T-helper 1 cell (primary cell): ENCODE measurements at regions not wholly inside any gene's neighbourhood (a gene's known extent, or its start where the extent isn't known, plus 50 kb on each side); places are given as distances from the start of the nearest gene placed in this dataset.

ENCODE experiments used
- DNase-seq, 5 donors: peaks; one replicate each; pipeline ENCODE4 v3.0.0-alpha.2; 2012 to 2020

DNA sequence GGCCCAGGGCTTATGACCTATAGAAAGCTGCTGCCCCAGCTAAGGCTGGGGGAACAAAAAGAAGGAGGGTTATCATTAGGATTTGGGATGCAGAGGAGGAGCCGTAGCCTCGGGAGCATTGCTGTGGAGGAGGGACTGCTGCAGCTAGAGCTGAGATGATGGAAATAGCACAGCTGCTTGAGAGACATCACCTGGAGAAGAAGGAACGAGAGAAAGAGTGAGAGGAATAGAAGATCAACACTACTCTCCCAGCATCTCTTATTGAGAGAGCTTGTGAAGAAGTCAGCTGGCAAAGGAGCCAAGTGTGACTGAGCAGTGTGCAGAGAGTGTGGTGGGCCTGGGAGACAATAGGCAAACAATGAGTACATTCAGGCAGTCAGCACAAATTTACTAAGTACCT is 100.7 kb upstream of the PLET1 start:
- no peak for DNase-seq

DNA sequence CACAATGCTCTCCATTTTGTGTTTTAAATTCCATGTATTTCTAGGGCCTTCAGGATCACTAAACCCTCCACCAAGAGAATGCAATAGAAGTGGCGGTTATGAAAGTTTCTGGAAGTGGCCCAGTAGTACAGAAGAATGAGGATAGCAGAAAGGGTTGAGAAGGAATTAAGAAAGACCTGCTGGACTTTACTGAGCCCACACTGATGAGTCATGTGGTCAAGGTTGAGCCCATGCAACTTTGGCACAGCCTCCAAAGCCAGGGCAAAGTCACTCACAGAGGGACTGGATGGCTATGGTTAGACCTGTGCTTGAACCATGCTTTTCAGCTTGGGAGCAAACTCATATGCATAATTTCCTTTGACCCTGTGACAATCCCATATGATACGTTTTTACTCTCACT is 102.9 kb upstream of the PLET1 start:
- DNase-seq, result no peak

DNA sequence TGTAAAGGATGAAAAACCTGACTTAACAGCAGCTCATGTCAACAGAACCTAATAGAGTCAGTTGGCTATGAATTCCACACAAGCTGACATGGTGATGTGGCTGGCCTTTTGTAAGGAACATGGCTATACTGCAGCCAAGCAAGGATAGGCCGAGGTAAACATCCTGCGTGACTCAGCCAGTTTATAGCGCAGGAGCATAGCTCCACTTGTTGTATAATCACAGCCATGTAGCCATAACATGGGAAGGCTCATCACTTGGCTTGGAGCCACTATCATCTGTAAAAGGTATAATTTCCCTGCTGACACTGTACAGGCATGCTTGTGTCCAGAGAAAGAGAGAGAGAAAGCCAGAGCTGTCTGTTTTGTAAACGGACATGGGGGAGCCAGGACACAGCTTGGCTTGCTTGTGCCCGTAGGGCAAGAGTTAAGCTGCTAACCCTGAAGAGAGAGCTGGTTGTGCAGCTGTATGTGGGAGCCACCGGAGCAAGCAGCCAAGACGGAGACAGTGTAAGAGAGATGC is 104.4 kb upstream of the PLET1 start:
- no peak for DNase-seq

DNA sequence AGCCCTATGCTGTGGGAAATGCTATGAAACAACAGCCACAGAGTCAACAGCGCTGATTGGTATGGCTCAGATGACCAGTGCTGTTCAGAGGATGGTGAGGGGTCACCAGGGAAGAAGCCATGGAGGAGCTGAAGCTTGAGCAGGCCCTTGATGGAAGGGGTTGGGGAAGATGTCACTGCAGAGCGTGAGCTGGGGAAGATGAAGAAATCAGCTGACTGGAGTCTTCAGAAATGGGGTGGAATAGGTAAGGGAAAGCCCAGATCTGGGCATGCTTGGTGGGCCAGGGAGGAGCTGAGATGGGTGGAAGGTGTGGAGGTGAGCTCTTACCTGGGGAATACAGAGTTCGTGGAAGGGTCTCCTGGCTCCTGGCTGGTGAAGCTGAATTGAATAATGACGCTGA is 105.4 kb upstream of the PLET1 start:
- DNase-seq, result no peak

DNA sequence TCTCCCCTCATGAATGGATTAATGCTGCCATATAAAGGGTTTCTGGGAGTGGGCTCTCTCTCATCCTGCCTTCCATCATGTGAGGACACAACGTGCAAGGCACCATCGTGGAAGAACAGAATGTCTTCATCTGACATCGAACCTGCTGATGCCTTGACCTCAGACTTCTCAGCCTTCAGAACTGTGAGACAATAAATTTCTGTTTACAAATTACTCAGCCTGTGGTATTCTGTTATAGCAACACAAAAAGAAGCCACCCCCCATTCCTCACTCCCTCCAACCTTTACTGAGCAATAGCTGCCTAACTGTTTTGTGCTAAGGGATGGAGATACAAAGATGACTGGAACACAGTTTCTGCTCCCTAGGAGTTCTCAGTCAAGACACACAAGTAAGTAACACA is 106.1 kb upstream of the PLET1 start:
- no peak for DNase-seq

DNA sequence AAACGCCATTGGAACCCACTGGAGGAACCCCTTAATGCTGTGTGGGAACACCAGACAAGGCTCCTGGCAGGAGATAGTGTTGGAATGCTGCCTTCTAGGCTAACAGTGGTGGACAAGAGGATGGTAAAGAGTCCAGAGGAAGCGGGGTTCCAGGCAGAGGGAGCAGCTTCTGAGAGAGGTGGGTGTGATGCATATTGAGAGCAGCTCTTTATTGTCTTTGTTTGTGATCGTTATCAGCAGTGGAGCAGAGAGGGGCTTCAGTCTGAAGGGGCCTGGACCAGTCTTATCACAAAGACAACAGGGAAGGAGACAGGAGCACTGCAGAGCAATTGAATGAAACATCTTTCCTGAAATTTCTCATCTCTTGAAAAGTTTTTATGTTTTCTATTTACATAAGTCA is 106.8 kb upstream of the PLET1 start:
- no peak for DNase-seq

DNA sequence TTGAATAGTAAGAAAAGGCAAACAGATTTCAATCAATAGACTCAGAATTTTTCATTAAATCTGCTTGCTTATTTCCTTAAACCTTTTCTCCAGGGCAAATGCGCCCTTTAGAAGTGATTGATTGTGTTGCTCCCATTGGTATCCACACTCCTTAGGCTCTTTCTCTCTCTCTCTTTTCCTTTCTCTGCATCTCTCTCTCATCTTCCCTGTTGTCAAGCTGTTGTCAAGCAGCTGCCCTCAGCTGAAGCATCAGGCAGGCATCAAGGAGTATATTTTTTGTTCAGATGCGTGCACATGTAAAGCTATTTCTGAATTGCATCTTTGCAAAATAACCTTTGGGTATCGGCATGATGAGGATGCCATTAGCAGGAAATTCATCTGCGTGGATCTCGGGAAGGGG is 107.2 kb upstream of the PLET1 start:
- DNase-seq, result no peak

DNA sequence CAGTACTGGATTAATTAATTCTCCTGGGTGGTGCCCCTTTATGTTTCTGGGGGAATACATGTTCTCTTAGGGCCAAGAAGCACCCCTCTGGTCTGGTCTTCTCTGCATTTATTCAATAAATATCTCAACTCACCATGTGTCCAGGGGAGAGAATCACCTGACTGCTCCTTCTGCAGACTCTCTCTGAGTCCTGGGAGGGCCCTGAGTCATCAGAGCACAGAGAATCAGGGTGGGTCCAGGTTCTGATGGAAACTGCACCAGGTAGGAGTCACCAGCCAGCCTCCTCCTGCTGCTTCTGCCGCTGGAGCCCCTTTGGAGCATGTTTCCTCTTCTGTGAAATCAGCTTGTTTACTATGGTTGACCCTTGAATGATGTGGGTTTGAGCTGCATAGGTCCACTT is 107.7 kb upstream of the PLET1 start:
- no peak for DNase-seq

DNA sequence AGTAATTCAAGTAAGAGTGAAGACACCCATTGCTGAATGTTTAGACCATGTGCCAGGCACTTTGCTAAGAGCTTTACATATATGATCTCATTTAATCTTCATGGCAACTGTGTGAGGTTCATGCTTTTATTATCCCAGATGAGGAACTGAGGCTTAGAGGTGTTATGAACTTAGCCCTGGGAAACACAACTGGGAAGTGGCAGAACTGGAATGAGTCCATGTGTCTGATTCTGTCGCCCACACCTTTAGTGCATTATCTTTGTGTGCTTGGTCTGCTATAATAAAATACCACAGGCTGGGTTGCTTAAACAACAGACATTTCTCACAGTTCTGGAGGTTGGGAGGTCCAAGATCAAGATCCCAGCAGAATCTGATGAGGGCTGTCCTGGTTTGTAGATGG is 108.7 kb upstream of the PLET1 start:
- DNase-seq, result no peak

DNA sequence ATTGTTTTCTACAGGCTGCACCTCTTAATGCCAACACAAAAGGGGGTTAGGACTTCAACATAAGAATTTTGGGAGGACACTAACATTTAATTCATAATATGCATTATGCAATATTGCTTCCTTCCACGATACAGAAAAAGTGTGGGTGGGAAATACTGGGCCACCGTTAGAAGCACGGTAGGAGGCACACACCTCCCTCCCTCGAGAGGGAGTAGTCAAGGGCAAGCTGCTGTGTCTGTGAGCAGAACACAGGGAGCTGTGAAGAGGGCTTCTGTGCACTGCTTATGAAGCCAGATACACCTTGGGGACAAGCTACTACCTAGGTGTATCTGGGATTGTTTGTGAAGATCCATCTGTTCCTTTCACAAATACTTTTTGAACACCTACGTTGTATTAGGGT is 109.3 kb upstream of the PLET1 start:
- no peak for DNase-seq

DNA sequence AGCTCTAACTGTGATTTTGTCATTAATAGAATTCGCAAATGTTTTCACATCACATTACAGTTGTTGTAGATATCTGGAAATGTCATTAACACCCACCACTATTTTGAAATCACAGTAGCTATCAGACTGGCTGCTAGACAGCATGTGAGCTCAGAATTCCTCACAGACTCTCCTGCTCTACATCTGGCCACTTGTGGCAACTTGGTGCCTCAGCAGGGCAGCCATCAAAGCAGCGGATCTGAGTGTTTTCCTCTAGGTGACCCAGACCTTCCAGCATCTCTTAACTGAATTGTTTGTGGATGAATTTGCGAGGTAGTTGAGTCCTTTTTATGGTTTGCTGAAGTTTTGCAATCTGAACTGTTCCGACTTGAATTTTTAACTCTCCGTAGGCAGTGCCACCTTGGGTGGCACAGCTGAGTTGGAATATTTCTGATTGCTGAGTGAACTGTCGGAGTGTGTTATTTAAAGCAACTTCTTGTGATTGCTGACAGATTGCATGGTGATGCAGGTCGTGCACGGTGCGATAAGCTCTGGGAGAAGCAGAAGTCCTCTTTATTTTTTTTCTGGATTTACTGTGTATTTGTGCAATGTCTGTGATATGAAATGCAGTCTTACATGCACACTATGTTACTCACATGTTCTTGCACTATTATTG is 114.0 kb upstream of the PLET1 start:
- DNase-seq, result no peak

DNA sequence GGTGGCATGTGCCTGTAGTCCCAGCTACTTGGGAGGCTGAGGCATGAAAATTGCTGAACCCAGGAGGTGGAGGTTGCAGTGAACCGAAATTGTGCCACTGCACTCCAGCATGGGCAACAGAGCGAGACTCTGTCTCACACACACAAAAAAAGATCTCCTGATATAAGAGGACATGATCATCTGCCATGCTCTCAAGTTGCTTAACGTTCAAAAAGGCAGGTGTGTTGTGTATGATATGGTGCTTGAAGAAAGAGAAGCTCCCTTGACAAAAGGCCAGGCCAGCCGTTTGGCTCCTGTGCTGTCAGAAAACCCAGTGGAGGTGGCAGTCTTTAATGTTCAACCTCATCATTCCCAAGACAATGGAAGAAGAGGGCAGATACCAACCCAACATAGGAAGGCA is 117.3 kb upstream of the PLET1 start:
- DNase-seq, result no peak

DNA sequence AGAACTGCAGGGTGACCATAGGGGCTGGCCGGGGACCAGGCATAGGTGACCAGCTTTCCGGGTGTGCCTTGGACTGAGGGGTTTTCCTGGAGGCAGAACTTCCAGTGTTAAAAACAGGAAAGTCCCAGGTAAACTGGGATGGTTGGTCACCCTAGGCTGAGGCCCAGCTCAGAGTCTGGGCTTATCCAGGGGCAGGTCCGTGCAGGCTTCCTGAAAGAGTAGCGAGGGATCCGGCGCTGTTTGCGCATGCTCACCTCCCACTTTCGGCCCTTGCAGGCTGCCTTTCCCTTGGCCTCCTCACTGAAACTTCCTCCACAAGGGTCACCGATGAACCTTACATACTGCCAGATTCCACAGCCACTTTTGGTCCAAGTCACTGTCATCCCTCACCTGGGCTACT is 119.8 kb upstream of the PLET1 start:
- no peak for DNase-seq

DNA sequence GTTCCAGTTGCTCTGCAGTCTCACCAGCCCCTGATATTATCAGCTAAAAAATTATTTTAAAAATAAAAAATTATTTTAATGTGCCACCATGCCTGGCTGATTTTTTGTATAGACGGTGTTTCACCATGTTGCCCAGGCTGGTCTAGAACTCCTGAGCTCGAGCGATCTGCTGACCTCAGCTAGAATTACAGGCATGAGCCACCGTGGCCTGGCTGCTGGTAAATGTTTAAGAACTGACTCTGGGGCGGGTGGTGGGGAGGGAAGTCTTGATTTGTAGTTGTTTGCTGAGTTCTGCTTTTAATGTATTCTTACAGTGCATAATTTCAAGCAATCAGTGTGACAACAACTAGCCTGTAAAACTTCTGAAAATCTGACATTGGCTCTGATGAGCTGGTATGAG is 120.9 kb upstream of the PLET1 start:
- DNase-seq, result no peak

DNA sequence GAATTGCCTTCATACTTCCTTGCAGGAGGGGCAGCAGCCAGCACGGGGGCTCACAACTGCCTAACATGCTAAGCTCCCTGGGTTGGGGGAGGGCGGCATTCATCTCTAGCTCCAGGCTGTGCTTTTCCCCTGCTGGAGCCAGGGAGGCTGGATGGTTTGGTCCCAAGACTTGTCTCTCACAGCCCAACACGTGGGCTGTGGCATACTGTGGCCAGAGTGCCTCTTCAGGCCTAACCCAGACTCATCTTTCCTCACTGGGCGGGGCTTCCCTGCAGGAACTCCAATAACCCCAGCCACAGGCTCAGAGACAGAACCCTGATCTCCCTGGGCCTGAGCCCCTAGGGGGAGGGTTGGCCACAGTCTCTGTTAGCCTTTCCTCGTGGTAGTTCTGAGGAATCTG is 121.9 kb upstream of the PLET1 start:
- DNase-seq, result no peak

DNA sequence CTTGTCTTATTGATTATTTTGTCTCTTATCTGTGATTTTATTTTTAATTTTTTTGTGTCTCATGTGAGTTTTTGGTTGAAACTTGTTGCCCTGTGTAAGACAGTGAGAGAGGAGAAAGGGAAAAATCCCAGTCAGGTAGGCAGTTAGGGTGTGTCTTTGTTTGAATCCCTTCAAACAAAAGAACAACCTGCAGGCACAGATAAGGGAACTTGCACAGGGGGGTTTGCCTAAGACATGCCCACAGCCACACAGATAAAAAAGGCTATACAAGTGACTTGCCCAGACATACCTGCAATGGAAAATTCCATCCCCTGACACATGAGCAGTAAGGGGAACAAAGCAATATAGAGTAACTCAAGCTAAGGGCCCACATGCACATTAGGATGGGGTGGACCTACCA is 127.8 kb upstream of the PLET1 start:
- no peak for DNase-seq

DNA sequence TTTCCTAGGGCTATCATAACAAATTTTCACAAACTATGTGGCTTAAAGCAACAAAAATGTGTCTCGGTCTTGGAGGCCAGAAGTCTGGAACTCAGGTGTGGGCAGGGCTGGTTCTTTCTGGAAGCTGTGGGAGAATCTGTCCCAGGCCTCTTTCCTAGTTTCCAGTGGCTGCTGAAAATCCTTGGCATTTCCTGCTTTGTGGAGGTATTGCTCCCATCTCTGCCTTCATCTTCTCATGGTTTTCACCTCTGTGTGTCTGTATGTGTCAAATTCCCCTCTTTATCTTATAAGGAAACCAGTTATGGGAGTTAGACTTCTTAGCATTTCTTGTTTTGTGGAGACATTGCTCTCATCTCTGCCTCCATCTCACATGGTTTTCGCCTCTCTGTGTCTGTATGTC is 130.4 kb upstream of the PLET1 start:
- DNase-seq, result no peak

DNA sequence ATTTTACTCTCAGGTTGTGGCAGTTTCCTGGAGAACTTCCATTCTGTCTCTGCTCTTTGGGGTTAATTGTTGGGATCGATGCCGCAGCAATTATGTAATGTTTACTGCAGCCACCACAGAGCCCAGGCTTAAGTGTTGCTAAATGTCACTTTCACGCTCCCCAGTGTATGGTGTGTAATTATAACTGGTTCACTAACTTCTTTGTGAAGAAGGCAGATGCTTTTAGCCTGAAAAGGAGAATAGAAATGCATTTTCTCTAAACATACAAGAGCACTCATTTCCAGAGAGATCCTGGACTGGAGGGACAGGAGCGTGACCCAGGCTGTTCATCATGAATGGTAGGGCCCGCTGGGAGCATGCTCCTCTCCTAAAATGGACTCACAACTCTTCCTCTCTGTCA is 132.2 kb upstream of the PLET1 start:
- no peak for DNase-seq

DNA sequence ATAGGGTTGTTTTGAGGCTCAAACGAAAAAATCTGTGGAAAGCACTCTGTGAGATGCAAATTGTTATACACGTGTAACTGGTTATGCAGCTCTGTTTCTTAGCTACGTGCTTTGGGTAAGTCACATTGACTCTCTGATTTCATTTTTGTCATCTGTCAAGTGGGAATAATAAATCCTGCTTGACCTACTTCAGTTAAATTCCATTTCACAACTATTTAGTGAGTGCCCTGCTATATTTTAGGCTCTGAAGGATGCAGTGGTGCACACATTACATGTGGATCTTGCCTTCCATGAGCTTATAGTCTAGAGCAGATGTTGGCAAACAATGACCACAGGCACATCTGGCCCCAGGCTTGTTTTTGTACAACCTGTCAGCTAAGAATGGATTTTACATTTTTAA is 133.6 kb upstream of the PLET1 start:
- no peak for DNase-seq

DNA sequence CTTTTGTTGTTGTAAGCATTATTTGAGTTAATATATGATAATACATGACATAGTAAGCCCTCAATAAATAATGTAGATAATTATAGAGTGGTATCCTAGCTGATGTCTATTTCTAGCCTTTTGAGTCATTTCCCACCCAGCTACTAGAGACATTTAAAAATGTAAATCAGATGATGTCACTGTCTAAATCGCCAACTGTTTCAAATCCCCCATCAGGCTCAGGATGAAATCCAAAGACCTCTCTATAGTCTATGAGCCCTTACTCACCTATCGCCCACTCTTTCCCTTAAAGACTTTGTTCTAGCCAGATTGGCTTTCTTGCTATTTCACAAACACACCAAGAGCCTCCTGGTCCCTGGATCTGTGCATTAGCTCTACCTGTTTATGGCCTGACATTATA is 135.4 kb upstream of the PLET1 start:
- DNase-seq, result no peak

DNA sequence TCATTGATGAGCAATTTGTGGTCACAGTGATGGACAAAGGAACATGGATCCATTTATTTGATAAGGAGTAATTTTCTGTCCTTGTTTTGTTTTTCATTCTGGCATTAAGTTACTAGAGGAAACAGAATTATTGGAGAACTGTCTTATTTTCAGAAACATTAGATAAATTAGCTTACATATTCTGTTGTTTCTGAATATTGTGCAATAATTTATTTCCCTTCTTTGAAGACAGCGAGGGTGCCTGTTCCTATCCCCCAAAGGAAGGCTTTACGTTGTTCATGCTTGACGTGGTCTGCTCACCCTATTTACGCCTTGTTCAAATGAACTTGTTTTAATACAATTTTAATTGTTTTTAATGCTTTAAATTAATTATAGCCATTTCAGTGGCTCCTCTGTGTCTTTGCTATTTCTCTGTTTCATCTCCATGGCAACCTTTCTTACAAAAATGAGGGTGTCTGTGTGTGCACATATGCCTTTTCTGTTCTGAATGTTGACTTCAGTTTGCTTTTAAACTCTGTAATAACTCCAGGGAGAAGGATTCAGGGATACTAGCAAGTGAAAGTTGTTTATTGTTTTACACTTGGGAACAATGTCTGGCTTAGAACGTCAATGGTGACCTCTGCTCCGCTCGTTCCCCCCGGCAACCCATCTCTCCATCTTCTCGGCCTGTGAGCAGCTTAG is 138.3 kb upstream of the PLET1 start:
- DNase-seq, result no peak

DNA sequence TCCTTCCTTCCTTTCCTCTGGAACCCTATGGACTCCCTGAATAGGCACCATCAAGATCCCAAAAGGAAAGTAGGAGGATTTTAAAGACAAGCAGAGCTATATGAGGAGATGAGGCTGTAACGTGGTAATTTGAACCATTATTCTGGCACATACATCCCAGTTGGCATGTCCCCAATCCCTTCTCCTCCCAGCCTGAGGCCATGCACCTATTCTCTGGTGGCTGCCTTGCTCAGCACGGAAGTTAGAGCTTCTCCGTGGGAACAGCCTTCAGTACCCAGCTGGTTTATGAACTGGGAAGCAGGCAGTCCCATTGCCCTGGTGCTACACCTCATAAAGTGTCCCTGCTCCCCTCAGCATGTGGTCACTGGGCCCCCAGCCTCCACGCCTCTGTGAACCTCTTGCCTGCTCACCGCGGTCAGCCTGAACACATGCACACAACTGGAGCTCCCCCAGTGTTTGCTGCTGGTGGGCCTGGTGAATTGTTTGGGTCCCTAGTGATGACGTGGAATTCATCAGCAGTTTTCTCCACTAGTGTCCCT is 139.9 kb upstream of the PLET1 start:
- no peak for DNase-seq

DNA sequence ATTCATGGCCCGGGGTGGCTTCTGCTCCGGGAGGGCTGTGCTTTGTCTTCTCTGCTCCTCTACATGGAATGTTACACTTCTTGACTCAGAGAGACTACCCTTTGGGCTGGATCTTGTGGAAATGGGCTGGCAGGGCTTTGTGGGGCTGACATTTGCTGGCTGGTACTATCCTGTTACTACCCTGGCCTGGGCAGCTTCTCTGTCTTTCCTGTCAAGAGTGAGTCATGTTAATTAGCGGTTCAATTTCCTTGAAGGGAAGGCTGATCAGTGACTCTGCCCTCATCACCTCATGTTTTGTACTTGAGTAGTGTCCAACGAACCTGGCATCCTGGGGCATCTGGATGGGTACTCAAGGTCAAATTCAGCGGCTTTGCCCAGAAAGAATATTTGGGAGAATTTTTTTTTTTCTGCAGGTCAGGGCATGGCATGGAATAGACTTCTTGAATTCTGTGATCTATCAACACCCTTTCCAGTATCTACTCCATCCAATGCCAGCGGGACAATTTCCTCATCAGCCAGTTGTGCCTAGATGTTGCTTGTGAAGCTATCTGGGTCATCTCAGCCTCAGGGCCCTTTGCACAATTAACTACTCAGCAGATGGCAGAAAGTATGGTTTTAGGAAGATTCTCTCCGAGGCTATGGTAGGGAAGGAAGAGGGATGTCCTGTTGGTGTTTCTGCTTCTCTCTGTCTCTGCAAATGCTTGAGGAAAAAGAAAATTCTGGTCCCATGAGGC is 140.5 kb upstream of the PLET1 start:
- DNase-seq, result no peak

DNA sequence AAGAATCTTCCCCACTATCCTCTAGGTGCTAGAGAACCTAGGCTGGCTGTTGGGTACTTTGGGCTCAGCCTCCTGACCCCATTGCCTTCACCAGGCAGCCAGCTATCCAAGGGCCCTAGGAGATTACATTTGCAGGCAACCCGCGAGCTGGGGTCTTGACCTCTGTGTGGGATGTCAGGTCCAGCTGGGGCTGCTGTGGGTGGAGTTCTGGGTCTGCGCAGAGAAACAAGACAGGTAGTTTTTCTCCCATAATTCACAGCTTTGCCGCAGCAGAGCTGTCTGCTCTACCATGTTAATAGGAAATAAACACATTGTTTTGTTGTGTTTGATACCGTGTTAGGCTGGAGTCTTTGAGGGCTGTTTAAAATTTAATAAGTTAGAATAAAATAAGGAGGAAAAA is 142.8 kb upstream of the PLET1 start:
- DNase-seq, result no peak
